ENCODE measurements at regions not wholly inside any gene's neighbourhood (a gene's known extent, or its start where the extent isn't known, plus 50 kb on each side); places are given as distances from the start of the nearest gene placed in this dataset.

GRCh38 chr2:129001926-129002325, 683.3 kb upstream of the HS6ST1 start:
- Histone ChIP-seq H3K4me1 (ENCODE audit: insufficient read depth) (no peaks in the 10 kb centered on the region), H2AFZ (no peak overlapping the region), H3K4me2 (no peak overlapping the region), H3K36me3 (replicated peaks; ENCODE audit: insufficient read depth, low read depth) (no peaks in the 10 kb centered on the region), H4K20me1 (ENCODE audit: insufficient read depth, poor library complexity, severe bottlenecking) (no peaks in the 10 kb centered on the region), H3K4me3 (no peak overlapping the region), H3K79me2 (no peaks in the 10 kb centered on the region), H3K27ac (no peak overlapping the region), H3K27me3 (no peaks in the 10 kb centered on the region), H3K9me2 (replicated peaks; ENCODE audit: insufficient read depth) (no peaks in the 10 kb centered on the region), H3K9me3 (ENCODE audit: low read depth) (no peaks in the 10 kb centered on the region)
- no peak for DNase-seq (ENCODE audit: low spot score)
- TF ChIP-seq EZH2 (IDR thresholded peaks at IDR 0.05; ENCODE audit: borderline replicate concordance) (no peak), EZH2phosphoT487 (IDR thresholded peaks at IDR 0.05; ENCODE audit: low read depth, severe bottlenecking, unreplicated experiment) (no peak)
- TF ChIP-seq, protein P1, sequence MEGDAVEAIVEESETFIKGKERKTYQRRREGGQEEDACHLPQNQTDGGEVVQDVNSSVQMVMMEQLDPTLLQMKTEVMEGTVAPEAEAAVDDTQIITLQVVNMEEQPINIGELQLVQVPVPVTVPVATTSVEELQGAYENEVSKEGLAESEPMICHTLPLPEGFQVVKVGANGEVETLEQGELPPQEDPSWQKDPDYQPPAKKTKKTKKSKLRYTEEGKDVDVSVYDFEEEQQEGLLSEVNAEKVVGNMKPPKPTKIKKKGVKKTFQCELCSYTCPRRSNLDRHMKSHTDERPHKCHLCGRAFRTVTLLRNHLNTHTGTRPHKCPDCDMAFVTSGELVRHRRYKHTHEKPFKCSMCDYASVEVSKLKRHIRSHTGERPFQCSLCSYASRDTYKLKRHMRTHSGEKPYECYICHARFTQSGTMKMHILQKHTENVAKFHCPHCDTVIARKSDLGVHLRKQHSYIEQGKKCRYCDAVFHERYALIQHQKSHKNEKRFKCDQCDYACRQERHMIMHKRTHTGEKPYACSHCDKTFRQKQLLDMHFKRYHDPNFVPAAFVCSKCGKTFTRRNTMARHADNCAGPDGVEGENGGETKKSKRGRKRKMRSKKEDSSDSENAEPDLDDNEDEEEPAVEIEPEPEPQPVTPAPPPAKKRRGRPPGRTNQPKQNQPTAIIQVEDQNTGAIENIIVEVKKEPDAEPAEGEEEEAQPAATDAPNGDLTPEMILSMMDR (IDR thresholded peaks at IDR 0.05; ENCODE audit: poor library complexity): no peak
- 89% methylated on average over 5 of the region's 5 CpGs for WGBS (ENCODE audit: low lambda C conversion rate, missing lambda C conversion rate)

GRCh38 chr2:129002751-129003150, 684.1 kb upstream of the HS6ST1 start:
- Histone ChIP-seq H3K27me3 (no peaks in the 10 kb centered on the region), H3K36me3 (replicated peaks; ENCODE audit: insufficient read depth, low read depth) (no peaks in the 10 kb centered on the region), H3K4me3 (no peak overlapping the region), H3K9me3 (ENCODE audit: low read depth) (no peaks in the 10 kb centered on the region), H3K27ac (no peak overlapping the region), H2AFZ (no peak overlapping the region), H3K9me2 (replicated peaks; ENCODE audit: insufficient read depth) (no peaks in the 10 kb centered on the region), H3K79me2 (no peaks in the 10 kb centered on the region), H3K4me2 (no peak overlapping the region), H4K20me1 (ENCODE audit: insufficient read depth, poor library complexity, severe bottlenecking) (no peaks in the 10 kb centered on the region), H3K4me1 (ENCODE audit: insufficient read depth) (no peaks in the 10 kb centered on the region)
- TF ChIP-seq EZH2 (IDR thresholded peaks at IDR 0.05; ENCODE audit: borderline replicate concordance) (no peak), EZH2phosphoT487 (IDR thresholded peaks at IDR 0.05; ENCODE audit: low read depth, severe bottlenecking, unreplicated experiment) (no peak)
- 93% methylated on average over 3 of the region's 3 CpGs for WGBS (ENCODE audit: low lambda C conversion rate, missing lambda C conversion rate)
- no peak for DNase-seq (ENCODE audit: low spot score)

DNA sequence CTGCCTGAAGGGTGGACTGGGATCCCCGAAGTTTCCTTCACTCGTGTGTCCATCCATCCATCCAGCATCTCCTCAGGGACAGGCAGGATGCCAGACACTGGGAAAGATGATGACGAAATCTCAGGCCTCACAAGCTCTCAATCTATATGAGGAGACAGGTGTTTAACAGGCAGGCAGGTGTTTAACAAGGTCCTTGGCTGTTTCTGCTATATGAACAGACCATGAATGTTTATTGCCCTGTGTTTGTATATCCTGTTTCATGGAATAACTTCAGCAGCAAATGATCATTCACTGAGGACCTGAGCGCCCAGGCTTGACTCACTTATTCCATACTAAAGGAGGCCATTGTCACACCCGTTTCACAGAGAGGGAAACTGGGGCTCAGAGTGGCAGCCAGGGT, 685.8 kb upstream of the HS6ST1 start:
- Histone ChIP-seq H3K27ac (no peak overlapping the region), H4K20me1 (ENCODE audit: insufficient read depth, poor library complexity, severe bottlenecking) (no peaks in the 10 kb centered on the region), H3K9me2 (replicated peaks; ENCODE audit: insufficient read depth) (no peaks in the 10 kb centered on the region), H3K4me3 (no peak overlapping the region), H3K27me3 (no peaks in the 10 kb centered on the region), H2AFZ (no peak overlapping the region), H3K4me1 (ENCODE audit: insufficient read depth) (no peaks in the 10 kb centered on the region), H3K79me2 (no peaks in the 10 kb centered on the region), H3K9me3 (ENCODE audit: low read depth) (no peaks in the 10 kb centered on the region), H3K4me2 (no peak overlapping the region), H3K36me3 (replicated peaks; ENCODE audit: insufficient read depth, low read depth) (no peaks in the 10 kb centered on the region)
- no peak for DNase-seq (ENCODE audit: low spot score)
- TF ChIP-seq EZH2 (IDR thresholded peaks at IDR 0.05; ENCODE audit: borderline replicate concordance): no peak
- TF ChIP-seq, protein P1 (IDR thresholded peaks at IDR 0.05; ENCODE audit: poor library complexity): no peak
- no peak for TF ChIP-seq EZH2phosphoT487 (IDR thresholded peaks at IDR 0.05; ENCODE audit: low read depth, severe bottlenecking, unreplicated experiment)
- WGBS (ENCODE audit: low lambda C conversion rate, missing lambda C conversion rate): 80% methylated on average over 5 of the region's 5 CpGs

GRCh38 chr2:129004940-129005490, 686.3 kb upstream of the HS6ST1 start:
- 92% methylated on average over 4 of the region's 4 CpGs for WGBS (ENCODE audit: low lambda C conversion rate, missing lambda C conversion rate)
- no peak overlapping the region for H3K27ac ChIP-seq
- no peaks in the 10 kb centered on the region for H3K79me2 ChIP-seq
- no peak overlapping the region for H2AFZ ChIP-seq
- H3K4me1 ChIP-seq (ENCODE audit: insufficient read depth): no peaks in the 10 kb centered on the region
- H3K9me2 ChIP-seq (replicated peaks; ENCODE audit: insufficient read depth): no peaks in the 10 kb centered on the region
- no peaks in the 10 kb centered on the region for H3K27me3 ChIP-seq
- TF ChIP-seq, protein P1 (IDR thresholded peaks at IDR 0.05; ENCODE audit: poor library complexity): no peak
- TF ChIP-seq EZH2 (IDR thresholded peaks at IDR 0.05; ENCODE audit: borderline replicate concordance) (no peak), EZH2phosphoT487 (IDR thresholded peaks at IDR 0.05; ENCODE audit: low read depth, severe bottlenecking, unreplicated experiment) (no peak)
- H3K4me3 ChIP-seq: no peak overlapping the region
- no peaks in the 10 kb centered on the region for H4K20me1 ChIP-seq (ENCODE audit: insufficient read depth, poor library complexity, severe bottlenecking)
- no peak overlapping the region for H3K4me2 ChIP-seq
- no peak for DNase-seq (ENCODE audit: low spot score)
- H3K36me3 ChIP-seq (replicated peaks; ENCODE audit: insufficient read depth, low read depth): no peaks in the 10 kb centered on the region
- H3K9me3 ChIP-seq (ENCODE audit: low read depth): no peaks in the 10 kb centered on the region
